GM12865 (cell line): ENCODE measurements at regions not wholly inside any gene's neighbourhood (a gene's known extent, or its start where the extent isn't known, plus 50 kb on each side); places are given as distances from the start of the nearest gene placed in this dataset.

Source experiments
- DNase-seq: peaks from one replicate; pipeline ENCODE4 v3.0.0; 2010; ENCODE audit warnings: low read depth
- H3K4me3 ChIP-seq: 2 replicates; pipeline ENCODE4 v1.5.1; 2011; ENCODE audit warnings: mild to moderate bottlenecking, low read depth, low read length, control low read depth
- TF ChIP-seq, protein P1 (sequence below): IDR thresholded peaks from 2 replicates; pipeline ENCODE4 v1.5.1; 2011; ENCODE audit warnings: low read length, control low read depth, low read depth, inconsistent platforms; ENCODE audit not compliant: insufficient read depth; ENCODE audit errors: missing control alignments

DNA sequence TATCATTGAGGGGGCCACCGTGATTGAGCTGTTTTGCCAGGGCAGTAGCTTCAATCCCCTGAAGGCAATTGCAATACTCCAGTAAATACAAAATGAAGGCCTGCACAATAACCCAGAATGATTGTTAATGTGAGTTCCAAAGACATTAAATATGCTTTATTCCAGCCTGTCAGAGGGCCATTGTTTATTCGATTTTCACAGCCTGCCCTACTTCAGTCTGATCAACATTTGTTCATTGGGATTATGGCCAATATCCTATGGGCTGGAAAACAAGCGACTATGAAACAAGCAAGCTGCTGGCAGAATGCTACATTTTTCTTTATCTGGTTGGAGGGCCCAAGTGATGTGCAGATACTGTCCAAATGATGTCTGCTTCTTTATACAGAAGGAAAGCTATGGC lies 543.1 kb downstream of the TLE1 start:
- DNase-seq = no peak
- TF ChIP-seq, protein P1, sequence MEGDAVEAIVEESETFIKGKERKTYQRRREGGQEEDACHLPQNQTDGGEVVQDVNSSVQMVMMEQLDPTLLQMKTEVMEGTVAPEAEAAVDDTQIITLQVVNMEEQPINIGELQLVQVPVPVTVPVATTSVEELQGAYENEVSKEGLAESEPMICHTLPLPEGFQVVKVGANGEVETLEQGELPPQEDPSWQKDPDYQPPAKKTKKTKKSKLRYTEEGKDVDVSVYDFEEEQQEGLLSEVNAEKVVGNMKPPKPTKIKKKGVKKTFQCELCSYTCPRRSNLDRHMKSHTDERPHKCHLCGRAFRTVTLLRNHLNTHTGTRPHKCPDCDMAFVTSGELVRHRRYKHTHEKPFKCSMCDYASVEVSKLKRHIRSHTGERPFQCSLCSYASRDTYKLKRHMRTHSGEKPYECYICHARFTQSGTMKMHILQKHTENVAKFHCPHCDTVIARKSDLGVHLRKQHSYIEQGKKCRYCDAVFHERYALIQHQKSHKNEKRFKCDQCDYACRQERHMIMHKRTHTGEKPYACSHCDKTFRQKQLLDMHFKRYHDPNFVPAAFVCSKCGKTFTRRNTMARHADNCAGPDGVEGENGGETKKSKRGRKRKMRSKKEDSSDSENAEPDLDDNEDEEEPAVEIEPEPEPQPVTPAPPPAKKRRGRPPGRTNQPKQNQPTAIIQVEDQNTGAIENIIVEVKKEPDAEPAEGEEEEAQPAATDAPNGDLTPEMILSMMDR = no peak
- no peak overlapping the region for H3K4me3 ChIP-seq

DNA sequence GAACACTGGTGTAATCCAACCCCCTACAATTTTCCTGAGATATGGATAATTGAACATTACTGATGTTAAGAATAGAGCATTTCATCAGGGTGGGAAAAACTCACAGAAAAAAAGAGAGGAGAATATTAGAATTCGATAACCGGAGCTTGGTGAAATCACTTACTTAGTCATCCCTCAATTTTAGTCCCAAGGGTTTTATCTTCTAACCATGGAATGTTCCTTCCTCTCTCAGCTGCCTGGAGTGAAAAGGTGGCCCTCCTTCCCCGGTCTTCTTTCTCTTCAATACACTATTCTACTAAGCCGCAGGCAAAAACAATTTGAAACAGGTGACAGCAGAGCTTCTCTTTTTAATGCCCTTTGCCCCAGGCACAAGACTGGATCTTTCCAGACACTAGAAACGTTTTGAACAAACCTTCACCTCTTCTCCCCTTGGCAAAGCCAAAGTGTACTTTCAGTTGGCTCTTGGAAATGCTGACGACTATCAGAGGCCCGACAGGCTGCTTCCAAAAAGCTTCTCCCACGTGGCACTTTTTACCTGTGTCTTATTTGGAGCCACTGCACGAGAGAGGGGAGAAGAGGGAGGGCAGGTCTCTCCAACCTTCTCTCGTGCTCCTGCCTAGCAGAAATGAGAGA lies 543.9 kb downstream of the TLE1 start:
- H3K4me3 ChIP-seq = no peak overlapping the region
- TF ChIP-seq, protein P1 = no peak
- no peak for DNase-seq

DNA sequence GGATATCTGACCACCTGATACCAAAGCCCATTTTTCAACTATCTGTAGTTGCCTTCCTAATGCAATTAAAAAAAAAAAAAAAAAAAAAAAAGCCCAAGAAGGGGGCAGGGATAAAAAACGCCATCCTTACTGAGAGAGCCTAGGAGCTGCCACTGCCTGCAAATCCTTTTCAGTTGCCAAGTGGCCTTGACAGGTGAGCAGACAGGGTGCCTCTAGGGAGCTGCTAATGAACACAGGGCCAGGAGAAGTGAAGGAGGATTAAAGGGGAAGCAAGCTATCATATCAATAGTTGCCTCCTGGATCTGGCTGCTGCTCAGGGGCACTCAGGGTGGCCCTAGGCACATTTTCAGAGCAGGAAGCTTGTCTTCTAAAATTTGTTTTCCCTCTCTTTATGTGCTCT lies 547.4 kb downstream of the TLE1 start:
- TF ChIP-seq, protein P1 = no peak
- no peak for DNase-seq

DNA sequence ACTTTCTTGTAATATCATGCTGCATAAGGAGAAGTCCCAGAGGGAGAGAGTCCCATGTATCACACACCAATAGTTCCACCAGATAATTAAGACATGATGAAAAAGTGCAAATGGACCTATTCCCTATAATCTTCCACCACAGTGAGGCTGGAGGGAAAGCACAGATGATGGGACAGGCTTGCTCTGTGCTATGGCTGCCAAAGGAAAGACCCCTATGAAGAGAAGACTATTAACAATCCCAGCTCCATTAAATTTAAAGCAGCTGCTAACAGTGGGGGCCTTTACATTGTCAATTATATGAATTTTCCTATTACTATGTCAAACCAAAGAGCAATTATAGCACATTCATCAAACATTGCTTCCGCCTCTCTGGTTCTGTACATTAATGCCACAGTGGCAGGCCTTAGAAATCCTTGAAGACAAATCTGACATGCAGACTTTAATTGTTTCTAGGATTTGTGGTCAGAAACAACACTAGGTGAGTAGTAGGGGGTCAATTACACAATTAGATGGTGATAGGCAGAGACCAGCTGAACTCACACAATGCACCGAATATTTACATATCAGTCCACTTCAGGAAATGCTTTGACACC lies 551.3 kb downstream of the TLE1 start:
- TF ChIP-seq, protein P1 = no peak
- no peak for DNase-seq
- H3K4me3 ChIP-seq = no peak overlapping the region

More for the DNA sequence above, 547.4 kb downstream of the TLE1 start:
- no peak overlapping the region for H3K4me3 ChIP-seq

DNA sequence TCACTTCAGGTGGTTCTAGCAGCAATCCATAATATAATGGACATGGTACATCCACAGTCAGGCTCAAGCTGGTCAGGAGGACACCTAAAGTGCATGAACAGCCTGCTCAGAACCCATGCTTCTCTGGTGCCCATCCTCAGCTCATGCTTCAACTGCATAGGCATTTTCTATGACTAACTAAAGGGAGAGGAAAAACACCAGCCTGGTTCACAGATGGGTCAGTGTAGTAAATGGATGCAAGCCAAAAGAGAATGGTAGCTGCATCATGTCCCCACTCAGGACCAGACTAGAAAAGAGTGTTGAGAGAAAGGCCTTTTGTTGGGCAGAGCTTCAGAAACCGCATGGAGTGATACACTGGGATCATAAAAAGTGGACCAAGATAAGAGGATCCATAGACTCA lies 556.6 kb downstream of the TLE1 start:
- DNase-seq = no peak
- TF ChIP-seq, protein P1 = no peak
- no peak overlapping the region for H3K4me3 ChIP-seq

DNA sequence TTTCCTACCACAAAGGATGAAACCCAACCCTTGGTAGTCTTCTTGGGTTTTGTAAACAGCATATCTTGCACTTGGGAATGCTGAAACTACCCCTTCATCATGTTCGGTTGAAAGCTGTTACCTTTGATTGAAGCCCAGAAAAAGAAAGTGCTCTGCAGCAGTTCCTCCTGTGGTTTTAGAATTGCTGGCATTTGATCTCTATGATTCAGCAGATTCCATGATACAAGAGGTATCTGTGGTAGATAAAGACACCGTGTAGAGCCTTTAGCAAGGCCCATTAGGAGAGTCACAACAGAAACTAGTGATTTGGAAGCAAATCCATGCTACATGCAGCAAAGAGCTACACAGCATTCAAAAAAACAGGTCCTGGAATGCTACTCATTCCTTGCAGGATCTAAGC lies 557.0 kb downstream of the TLE1 start:
- H3K4me3 ChIP-seq = no peak overlapping the region
- TF ChIP-seq, protein P1 = no peak
- DNase-seq = no peak

DNA sequence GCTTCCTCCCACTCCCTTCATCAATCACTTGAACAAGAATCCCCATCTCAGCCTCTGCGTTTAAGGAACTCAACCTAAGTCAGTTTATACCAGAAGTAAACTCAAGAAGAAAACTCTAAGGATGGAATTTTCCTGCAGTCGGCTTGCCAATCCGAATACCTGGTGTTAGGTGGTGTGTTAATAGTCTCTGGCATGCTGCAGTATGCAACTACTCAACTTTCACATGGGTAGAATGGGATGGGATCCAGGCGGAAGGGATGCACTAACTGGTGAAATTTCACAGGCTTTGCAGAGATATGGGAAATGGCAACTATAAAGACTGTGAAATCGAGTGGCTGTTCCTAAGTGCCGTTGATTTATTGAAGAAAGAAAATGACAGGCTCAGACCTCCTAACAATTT lies 560.6 kb downstream of the TLE1 start:
- DNase-seq = no peak
- TF ChIP-seq, protein P1 = no peak
- H3K4me3 ChIP-seq = no peak overlapping the region
